ENCODE measurements at regions not wholly inside any gene's neighbourhood (a gene's known extent, or its start where the extent isn't known, plus 50 kb on each side); places are given as distances from the start of the nearest gene placed in this dataset.

GRCh38 chr21:32184485-32184884 lies 94.4 kb downstream of the MIS18A start:
- H3K27me3 ChIP-seq, result no peaks in the 10 kb centered on the region
- H4K20me1 ChIP-seq, result no peaks in the 10 kb centered on the region
- H3K4me2 ChIP-seq, result no peak overlapping the region
- H3K4me3 ChIP-seq, result no peak overlapping the region
- no peak overlapping the region for H3K9ac ChIP-seq
- TF ChIP-seq Cebpa-rat (IDR thresholded peaks at IDR 0.05), result no peak
- H3K36me3 ChIP-seq, result no peaks in the 10 kb centered on the region
- H3K27ac ChIP-seq, result no peak overlapping the region
- no peaks in the 10 kb centered on the region for H3K4me1 ChIP-seq
- H3K9me3 ChIP-seq, result no peaks in the 10 kb centered on the region

- TF ChIP-seq Cebpa-rat (IDR thresholded peaks at IDR 0.05), result no peak
- no peak overlapping the region for H3K4me3 ChIP-seq
- no peaks in the 10 kb centered on the region for H4K20me1 ChIP-seq
- no peaks in the 10 kb centered on the region for H3K27me3 ChIP-seq
- H3K4me2 ChIP-seq, result no peak overlapping the region
- no peaks in the 10 kb centered on the region for H3K9me3 ChIP-seq
- H3K4me1 ChIP-seq, result no peaks in the 10 kb centered on the region
- H3K9ac ChIP-seq, result no peak overlapping the region
- H3K36me3 ChIP-seq, result no peaks in the 10 kb centered on the region
- no peak overlapping the region for H3K27ac ChIP-seq
Measured at GRCh38 chr21:32184065-32184464, 94.8 kb downstream of the MIS18A start.

GRCh38 chr21:32183396-32183795 lies 95.5 kb downstream of the MIS18A start:
- Histone ChIP-seq H3K9ac (no peak overlapping the region), H3K27ac (no peak overlapping the region), H3K27me3 (no peaks in the 10 kb centered on the region), H3K4me3 (no peak overlapping the region), H3K4me1 (no peaks in the 10 kb centered on the region), H3K4me2 (no peak overlapping the region), H3K9me3 (no peaks in the 10 kb centered on the region), H4K20me1 (no peaks in the 10 kb centered on the region), H3K36me3 (no peaks in the 10 kb centered on the region)
- TF ChIP-seq Cebpa-rat (IDR thresholded peaks at IDR 0.05), result no peak

GRCh38 chr21:32182449-32182848 lies 96.4 kb downstream of the MIS18A start:
- Histone ChIP-seq H3K4me1 (no peaks in the 10 kb centered on the region), H3K27me3 (no peaks in the 10 kb centered on the region), H3K9me3 (no peaks in the 10 kb centered on the region), H3K9ac (no peak overlapping the region), H3K4me2 (no peak overlapping the region), H3K4me3 (no peak overlapping the region), H4K20me1 (no peaks in the 10 kb centered on the region), H3K27ac (no peak overlapping the region), H3K36me3 (no peaks in the 10 kb centered on the region)
- no peak for TF ChIP-seq Cebpa-rat (IDR thresholded peaks at IDR 0.05)

- Histone ChIP-seq H3K4me3 (no peak overlapping the region), H4K20me1 (no peaks in the 10 kb centered on the region), H3K9ac (no peak overlapping the region), H3K4me1 (no peaks in the 10 kb centered on the region), H3K9me3 (no peaks in the 10 kb centered on the region), H3K27ac (no peak overlapping the region), H3K27me3 (no peaks in the 10 kb centered on the region), H3K36me3 (no peaks in the 10 kb centered on the region), H3K4me2 (no peak overlapping the region)
- TF ChIP-seq Cebpa-rat (IDR thresholded peaks at IDR 0.05), result no peak
Measured at GRCh38 chr21:32181457-32181856, 97.4 kb downstream of the MIS18A start.

- Histone ChIP-seq H3K9me3 (no peaks in the 10 kb centered on the region), H3K4me2 (no peak overlapping the region), H3K36me3 (no peaks in the 10 kb centered on the region), H3K27me3 (no peaks in the 10 kb centered on the region), H4K20me1 (no peaks in the 10 kb centered on the region), H3K4me3 (no peak overlapping the region), H3K9ac (no peak overlapping the region), H3K27ac (no peak overlapping the region), H3K4me1 (no peaks in the 10 kb centered on the region)
- TF ChIP-seq Cebpa-rat (IDR thresholded peaks at IDR 0.05), result no peak
Measured at GRCh38 chr21:32174819-32175218, 104.0 kb downstream of the MIS18A start.

- Histone ChIP-seq H3K4me2 (no peak overlapping the region), H4K20me1 (no peaks in the 10 kb centered on the region), H3K4me1 (no peaks in the 10 kb centered on the region), H3K9ac (no peak overlapping the region), H3K27ac (no peak overlapping the region), H3K27me3 (no peaks in the 10 kb centered on the region), H3K4me3 (no peak overlapping the region), H3K36me3 (no peaks in the 10 kb centered on the region), H3K9me3 (no peaks in the 10 kb centered on the region)
- no peak for TF ChIP-seq Cebpa-rat (IDR thresholded peaks at IDR 0.05)
Measured at GRCh38 chr21:32173121-32173724, 105.6 kb downstream of the MIS18A start.

- TF ChIP-seq Cebpa-rat (IDR thresholded peaks at IDR 0.05), result no peak
Measured at GRCh38 chr21:32172106-32172505, 106.7 kb downstream of the MIS18A start.

GRCh38 chr21:32167513-32167912 lies 111.3 kb downstream of the MIS18A start:
- H3K36me3 ChIP-seq, result no peaks in the 10 kb centered on the region
- H4K20me1 ChIP-seq, result no peaks in the 10 kb centered on the region
- no peak overlapping the region for H3K27ac ChIP-seq
- H3K9ac ChIP-seq, result no peak overlapping the region
- H3K4me3 ChIP-seq, result no peak overlapping the region
- no peak overlapping the region for H3K4me2 ChIP-seq
- H3K9me3 ChIP-seq, result no peaks in the 10 kb centered on the region
- no peak for TF ChIP-seq Cebpa-rat (IDR thresholded peaks at IDR 0.05)
- H3K4me1 ChIP-seq, result no peaks in the 10 kb centered on the region
- no peaks in the 10 kb centered on the region for H3K27me3 ChIP-seq

More at GRCh38 chr21:32172106-32172505, 106.7 kb downstream of the MIS18A start:
- Histone ChIP-seq H3K4me2 (no peak overlapping the region), H3K27ac (no peak overlapping the region), H3K36me3 (no peaks in the 10 kb centered on the region), H3K9me3 (no peaks in the 10 kb centered on the region), H4K20me1 (no peaks in the 10 kb centered on the region), H3K27me3 (no peaks in the 10 kb centered on the region), H3K9ac (no peak overlapping the region), H3K4me1 (no peaks in the 10 kb centered on the region), H3K4me3 (no peak overlapping the region)

- no peak overlapping the region for H3K9ac ChIP-seq
Measured at GRCh38 chr21:32163386-32163785, 115.5 kb downstream of the MIS18A start.

More at GRCh38 chr21:32163386-32163785, 115.5 kb downstream of the MIS18A start:
- H4K20me1 ChIP-seq, result no peaks in the 10 kb centered on the region
- no peaks in the 10 kb centered on the region for H3K36me3 ChIP-seq
- H3K27ac ChIP-seq, result no peak overlapping the region
- no peak for TF ChIP-seq Cebpa-rat (IDR thresholded peaks at IDR 0.05)
- no peak overlapping the region for H3K4me2 ChIP-seq
- no peaks in the 10 kb centered on the region for H3K27me3 ChIP-seq
- H3K9me3 ChIP-seq, result no peaks in the 10 kb centered on the region
- no peaks in the 10 kb centered on the region for H3K4me1 ChIP-seq
- no peak overlapping the region for H3K4me3 ChIP-seq
